HEK293 (cell line): ENCODE measurements at regions not wholly inside any gene's neighbourhood (a gene's known extent, or its start where the extent isn't known, plus 50 kb on each side); places are given as distances from the start of the nearest gene placed in this dataset.
A peak's percentile ranks its signal among the peaks of the same experiment; 100 is the strongest.

ENCODE experiments used
- SP2 ChIP-seq: fragments of 450-650 bp; formaldehyde crosslinking; IDR thresholded peaks from 2 replicates; pipeline ENCODE4 v1.5.1; 2016; ENCODE audit warnings: missing biosample characterization, missing genetic modification characterization
- YY1 ChIP-seq: fragments of 450-650 bp; formaldehyde crosslinking; IDR thresholded peaks from 2 replicates; pipeline ENCODE4 v1.5.1; 2018; ENCODE audit warnings: missing biosample characterization, missing genetic modification characterization
- ZFP37 ChIP-seq: fragments of 450-650 bp; formaldehyde crosslinking; IDR thresholded peaks from 2 replicates; pipeline ENCODE4 v1.5.1; 2016; ENCODE audit warnings: missing biosample characterization, missing genetic modification characterization
- ZNF114 ChIP-seq: fragments of 450-650 bp; formaldehyde crosslinking; IDR thresholded peaks from 2 replicates; pipeline ENCODE4 v1.5.0; 2017; ENCODE audit warnings: missing biosample characterization, missing genetic modification characterization
- ZNF174 ChIP-seq: fragments of 450-650 bp; formaldehyde crosslinking; IDR thresholded peaks from 2 replicates; pipeline ENCODE4 v1.5.0; 2017; ENCODE audit warnings: missing biosample characterization, mild to moderate bottlenecking, missing genetic modification characterization
- ZNF184 ChIP-seq: fragments of 450-650 bp; IDR thresholded peaks from 2 replicates; pipeline ENCODE4 v1.5.1; 2018; ENCODE audit warnings: missing biosample characterization, mild to moderate bottlenecking, missing genetic modification characterization
- ZNF24 ChIP-seq: fragments of 450-650 bp; formaldehyde crosslinking; IDR thresholded peaks from 2 replicates; pipeline ENCODE4 v1.5.1; 2016; ENCODE audit warnings: missing biosample characterization, missing genetic modification characterization
- TF ChIP-seq, protein P1 (sequence below): fragments of 450-650 bp; formaldehyde crosslinking; IDR thresholded peaks from 2 replicates; pipeline ENCODE4 v1.5.1; 2016; ENCODE audit warnings: missing biosample characterization, missing genetic modification characterization

DNA sequence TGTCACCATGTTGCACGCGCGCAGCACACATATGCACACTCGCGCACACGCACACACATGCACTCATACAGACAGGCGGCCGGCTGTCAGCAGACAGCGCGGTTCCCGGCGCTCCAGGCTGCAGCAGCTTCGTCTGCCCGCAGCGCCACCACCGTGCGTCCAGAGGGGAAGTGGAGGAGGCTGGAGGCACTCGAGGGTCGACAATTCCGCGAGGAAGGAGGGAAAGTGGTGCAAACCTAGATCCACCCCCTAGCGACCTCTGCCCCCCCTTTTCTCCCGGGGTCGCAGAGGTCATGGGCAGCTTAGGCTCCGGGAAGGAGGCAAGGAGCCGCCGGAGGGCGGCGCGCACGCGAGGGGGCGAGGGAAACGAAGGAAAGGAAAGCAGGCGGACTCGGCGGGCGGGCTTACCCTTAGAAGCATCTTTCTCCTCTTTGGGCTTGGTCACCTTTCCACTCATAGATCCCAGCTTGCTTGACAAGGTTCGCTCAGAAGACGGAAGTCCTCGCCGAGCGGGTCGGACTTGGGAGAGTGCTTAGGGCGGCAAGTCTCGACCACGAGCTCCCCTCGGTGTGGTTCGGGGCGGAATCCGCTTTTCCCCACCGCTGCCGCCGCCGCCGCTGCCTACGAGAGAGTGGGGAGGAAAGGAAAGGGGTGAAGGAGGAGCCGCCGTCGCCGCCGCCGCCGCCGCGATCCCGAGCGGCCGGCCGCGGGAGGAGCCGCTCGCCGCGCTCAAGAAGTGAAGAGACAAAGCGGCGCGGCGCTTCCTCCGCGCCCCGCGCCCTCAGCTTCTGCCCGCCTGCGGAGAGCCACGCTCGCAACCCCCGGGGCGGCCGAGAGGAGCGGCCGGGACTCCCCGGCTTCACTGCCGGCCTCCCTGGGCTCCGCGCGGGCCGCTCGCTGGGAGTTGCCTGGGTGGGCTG lies 326.6 kb upstream of the F9 start:
- 0 out of 2 replicates have a peak, but pooled peaks have one; percentile 50 for TF ChIP-seq ZFP37 (tag by site-specific recombination)
- TF ChIP-seq, protein P1, sequence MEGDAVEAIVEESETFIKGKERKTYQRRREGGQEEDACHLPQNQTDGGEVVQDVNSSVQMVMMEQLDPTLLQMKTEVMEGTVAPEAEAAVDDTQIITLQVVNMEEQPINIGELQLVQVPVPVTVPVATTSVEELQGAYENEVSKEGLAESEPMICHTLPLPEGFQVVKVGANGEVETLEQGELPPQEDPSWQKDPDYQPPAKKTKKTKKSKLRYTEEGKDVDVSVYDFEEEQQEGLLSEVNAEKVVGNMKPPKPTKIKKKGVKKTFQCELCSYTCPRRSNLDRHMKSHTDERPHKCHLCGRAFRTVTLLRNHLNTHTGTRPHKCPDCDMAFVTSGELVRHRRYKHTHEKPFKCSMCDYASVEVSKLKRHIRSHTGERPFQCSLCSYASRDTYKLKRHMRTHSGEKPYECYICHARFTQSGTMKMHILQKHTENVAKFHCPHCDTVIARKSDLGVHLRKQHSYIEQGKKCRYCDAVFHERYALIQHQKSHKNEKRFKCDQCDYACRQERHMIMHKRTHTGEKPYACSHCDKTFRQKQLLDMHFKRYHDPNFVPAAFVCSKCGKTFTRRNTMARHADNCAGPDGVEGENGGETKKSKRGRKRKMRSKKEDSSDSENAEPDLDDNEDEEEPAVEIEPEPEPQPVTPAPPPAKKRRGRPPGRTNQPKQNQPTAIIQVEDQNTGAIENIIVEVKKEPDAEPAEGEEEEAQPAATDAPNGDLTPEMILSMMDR (tag by site-specific recombination) = peak; percentile 88
- no peak for TF ChIP-seq ZNF184
- TF ChIP-seq SP2 (tag by site-specific recombination) = peak; percentile 31
- no peak for TF ChIP-seq YY1 (tag by site-specific recombination)
- no peak for TF ChIP-seq ZNF24
- no peak for TF ChIP-seq ZNF174
- TF ChIP-seq ZNF114 (tag by site-specific recombination) = no peak
